Parathyroid adenoma (tissue), 2 donors: ENCODE measurements at regions not wholly inside any gene's neighbourhood (a gene's known extent, or its start where the extent isn't known, plus 50 kb on each side); places are given as distances from the start of the nearest gene placed in this dataset.

Experiments used
- H2AFZ ChIP-seq: fragments of 300-600 bp; sonication (generic); one replicate; pipeline ENCODE4 v1.7.0; 2017; ENCODE audit warnings: antibody characterized with exemption, mild to moderate bottlenecking
- H3K27ac ChIP-seq: fragments of 300-600 bp; sonication (generic); one replicate; pipeline ENCODE4 v1.7.0; 2017
- H3K27me3 ChIP-seq: fragments of 300-600 bp; sonication (generic); one replicate; pipeline ENCODE4 v1.7.0; 2017; ENCODE audit warnings: low read length; ENCODE audit not compliant: control insufficient read depth, insufficient read depth
- H3K36me3 ChIP-seq: fragments of 300-600 bp; sonication (generic); one replicate; pipeline ENCODE4 v1.7.0; 2017; ENCODE audit warnings: low read length; ENCODE audit not compliant: control insufficient read depth, insufficient read depth
- H3K4me1 ChIP-seq: fragments of 300-600 bp; sonication (generic); one replicate; pipeline ENCODE4 v1.7.0; 2017; ENCODE audit warnings: control low read depth
- H3K4me2 ChIP-seq: fragments of 300-600 bp; sonication (generic); one replicate; pipeline ENCODE4 v1.7.0; 2017; ENCODE audit warnings: low read length
- H3K4me3 ChIP-seq: fragments of 300-600 bp; sonication (generic); one replicate; pipeline ENCODE4 v1.7.0; 2017; ENCODE audit warnings: low read depth, low read length
- H3K79me2 ChIP-seq: fragments of 300-600 bp; sonication (generic); one replicate; pipeline ENCODE4 v1.7.0; 2017; ENCODE audit warnings: control low read depth
- H3K9ac ChIP-seq: fragments of 300-600 bp; sonication (generic); one replicate; pipeline ENCODE4 v1.7.0; 2017; ENCODE audit warnings: mild to moderate bottlenecking
- H3K9me3 ChIP-seq: fragments of 300-600 bp; sonication (generic); one replicate; pipeline ENCODE4 v1.7.0; 2017; ENCODE audit warnings: low read length; ENCODE audit not compliant: control insufficient read depth
- CTCF ChIP-seq: fragments of 300-600 bp; sonication (generic); IDR thresholded peaks from one replicate; pipeline ENCODE4 v1.7.0; 2017; ENCODE audit warnings: antibody characterized with exemption, mild to moderate bottlenecking
- donor health status: primary hyperparathyroidism.

- Histone ChIP-seq H3K4me3 (no peak overlapping the region), H2AFZ (no peak overlapping the region), H3K27ac (no peak overlapping the region), H3K36me3 (no peaks in the 10 kb centered on the region), H3K4me2 (no peak overlapping the region), H3K4me1 (no peaks in the 10 kb centered on the region), H3K9me3 (no peaks in the 10 kb centered on the region), H3K9ac (no peak overlapping the region), H3K79me2 (no peaks in the 10 kb centered on the region), H3K27me3 (no peaks in the 10 kb centered on the region)
- no peak for TF ChIP-seq CTCF
These were observed 173.4 kb upstream of the SLC35B3 start for GRCh38 chr6:8608737-8609136.

- Histone ChIP-seq H3K9ac (no peak overlapping the region), H3K4me2 (no peak overlapping the region), H2AFZ (no peak overlapping the region), H3K27me3 (no peaks in the 10 kb centered on the region), H3K27ac (no peak overlapping the region), H3K4me1 (no peaks in the 10 kb centered on the region), H3K9me3 (no peaks in the 10 kb centered on the region), H3K4me3 (no peak overlapping the region), H3K36me3 (no peaks in the 10 kb centered on the region), H3K79me2 (no peaks in the 10 kb centered on the region)
- no peak for TF ChIP-seq CTCF
These were observed 154.8 kb upstream of the SLC35B3 start for GRCh38 chr6:8589941-8590729.

- H3K79me2 ChIP-seq, result no peaks in the 10 kb centered on the region
- no peaks in the 10 kb centered on the region for H3K9me3 ChIP-seq
- no peaks in the 10 kb centered on the region for H3K36me3 ChIP-seq
- TF ChIP-seq CTCF, result no peak
- no peak overlapping the region for H2AFZ ChIP-seq
- no peak overlapping the region for H3K4me3 ChIP-seq
- H3K27ac ChIP-seq, result no peak overlapping the region
- H3K4me1 ChIP-seq, result no peaks in the 10 kb centered on the region
- H3K4me2 ChIP-seq, result no peak overlapping the region
- H3K9ac ChIP-seq, result no peak overlapping the region
- no peaks in the 10 kb centered on the region for H3K27me3 ChIP-seq
These were observed 152.8 kb upstream of the SLC35B3 start for GRCh38 chr6:8588176-8588575.

DNA sequence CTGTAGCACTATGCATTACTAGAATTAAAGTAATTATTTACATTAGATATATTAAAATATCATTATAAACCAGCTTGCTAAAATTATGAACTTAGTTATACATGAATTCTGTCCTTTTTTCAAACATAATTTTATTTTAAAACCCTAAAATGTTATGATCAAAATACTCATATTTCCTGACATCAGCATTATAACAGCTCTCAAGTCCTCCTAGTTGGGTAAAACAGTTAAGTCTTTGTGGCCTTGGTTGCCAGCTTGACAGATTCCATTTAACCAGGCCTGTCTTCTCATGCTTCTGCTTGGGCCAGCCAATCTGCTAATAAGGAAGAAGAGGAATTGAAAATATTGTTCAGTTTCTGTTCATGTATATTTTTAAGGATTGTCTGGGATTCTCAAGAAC lies 147.9 kb upstream of the SLC35B3 start:
- H3K79me2 ChIP-seq, result no peaks in the 10 kb centered on the region
- no peaks in the 10 kb centered on the region for H3K36me3 ChIP-seq
- no peak overlapping the region for H3K4me2 ChIP-seq
- H3K9me3 ChIP-seq, result no peaks in the 10 kb centered on the region
- H3K4me3 ChIP-seq, result no peak overlapping the region
- TF ChIP-seq CTCF, result no peak
- no peak overlapping the region for H3K9ac ChIP-seq
- H3K27me3 ChIP-seq, result no peaks in the 10 kb centered on the region
- no peak overlapping the region for H3K27ac ChIP-seq
- no peaks in the 10 kb centered on the region for H3K4me1 ChIP-seq
- H2AFZ ChIP-seq, result no peak overlapping the region

DNA sequence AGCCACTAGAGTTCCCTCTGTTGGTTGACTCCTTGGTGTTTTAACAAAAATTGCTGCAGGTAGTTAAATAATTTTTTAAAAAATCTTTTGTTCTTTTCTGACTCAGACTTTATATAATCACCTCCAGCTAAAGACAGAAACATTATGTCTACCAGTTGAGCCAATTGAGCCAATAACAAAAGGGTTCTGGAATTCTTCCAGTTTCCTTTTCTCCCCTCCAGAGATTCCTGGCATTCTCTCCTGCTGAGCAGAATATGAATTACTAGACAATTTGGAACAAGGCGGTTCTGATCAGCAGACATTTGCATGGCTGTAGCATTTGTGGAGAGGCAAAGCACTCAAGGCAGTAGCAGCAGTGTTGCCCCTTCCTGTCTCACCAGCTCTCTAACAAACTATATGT lies 144.0 kb upstream of the SLC35B3 start:
- Histone ChIP-seq H3K27ac (no peak overlapping the region), H3K9ac (no peak overlapping the region), H3K27me3 (no peaks in the 10 kb centered on the region), H3K9me3 (no peaks in the 10 kb centered on the region), H3K4me1 (no peaks in the 10 kb centered on the region), H2AFZ (no peak overlapping the region), H3K79me2 (no peaks in the 10 kb centered on the region), H3K4me3 (no peak overlapping the region), H3K36me3 (no peaks in the 10 kb centered on the region), H3K4me2 (no peak overlapping the region)
- TF ChIP-seq CTCF, result no peak
